ENCODE measurements at regions not wholly inside any gene's neighbourhood (a gene's known extent, or its start where the extent isn't known, plus 50 kb on each side); places are given as distances from the start of the nearest gene placed in this dataset.
A peak's percentile ranks its signal among the peaks of the same experiment; 100 is the strongest.

- DNase-seq, result no peak
Observed at GRCh38 chr2:150983314-150983897, 278.3 kb downstream of the RBM43 start.

GRCh38 chr2:150981826-150982225 is 279.8 kb downstream of the RBM43 start:
- no peak for DNase-seq

GRCh38 chr2:150978053-150978452 is 283.6 kb downstream of the RBM43 start:
- DNase-seq, result no peak

GRCh38 chr2:150977296-150977695 is 284.4 kb downstream of the RBM43 start:
- DNase-seq, result no peak

GRCh38 chr2:150976604-150977003 is 285.1 kb downstream of the RBM43 start:
- DNase-seq, result no peak

GRCh38 chr2:150974864-150975263 is 286.8 kb downstream of the RBM43 start:
- no peak for DNase-seq

GRCh38 chr2:150974234-150974633 is 287.4 kb downstream of the RBM43 start:
- no peak for DNase-seq

- no peak for DNase-seq
Observed at GRCh38 chr2:150971910-150972309, 289.8 kb downstream of the RBM43 start.

GRCh38 chr2:150963336-150963735 is 298.3 kb downstream of the RBM43 start:
- no peak for DNase-seq

GRCh38 chr2:150955231-150955630 is 306.4 kb downstream of the RBM43 start:
- DNase-seq, result no peak

GRCh38 chr2:150946831-150947230 is 314.8 kb downstream of the RBM43 start:
- no peak for DNase-seq

GRCh38 chr2:150944315-150944714 is 317.3 kb downstream of the RBM43 start:
- no peak for DNase-seq

- peak in 7 of 56 donors; percentile 3 to 16 (median 9) for DNase-seq
Observed at GRCh38 chr2:150939087-150939486, 322.6 kb downstream of the RBM43 start.

GRCh38 chr2:150938527-150938926 is 323.1 kb downstream of the RBM43 start:
- DNase-seq, result no peak

- no peak for DNase-seq
Observed at GRCh38 chr2:150937030-150937429, 324.6 kb downstream of the RBM43 start.

- DNase-seq, result no peak
Observed at GRCh38 chr2:150931451-150931850, 330.2 kb downstream of the RBM43 start.

- no peak for DNase-seq
Observed at GRCh38 chr2:150925611-150926010, 336.1 kb downstream of the RBM43 start.

GRCh38 chr2:150924878-150925277 is 336.8 kb downstream of the RBM43 start:
- DNase-seq, result no peak

GRCh38 chr2:150919901-150920300 is 341.8 kb downstream of the RBM43 start:
- peak in 3 of 56 donors; percentile 5 to 16 (median 9) for DNase-seq

GRCh38 chr2:150917961-150918713 is 343.5 kb downstream of the RBM43 start:
- DNase-seq, result no peak

- no peak for DNase-seq
Observed at GRCh38 chr2:150916467-150917396, 344.9 kb downstream of the RBM43 start.

- no peak for DNase-seq
Observed at GRCh38 chr2:150911766-150912280, 349.8 kb downstream of the RBM43 start.

Measured in amygdala (tissue), 56 donors.